Liver (tissue), 3 donors: ENCODE measurements at regions not wholly inside any gene's neighbourhood (a gene's known extent, or its start where the extent isn't known, plus 50 kb on each side); places are given as distances from the start of the nearest gene placed in this dataset.
"Not testable (repeated sequence)": the region's sequence is repeated elsewhere in the genome, so short reads cannot be mapped to it uniquely, and the experiment has no call there.

Experiments
- EGR1 ChIP-seq, 2 donors: IDR thresholded peaks; 2 replicates each; pipeline ENCODE4 v1.6.1; 2016 to 2018; ENCODE audit warnings: antibody characterized with exemption in 2 of 2, low read depth in 2 of 2
- FOXA1 ChIP-seq: IDR thresholded peaks from 2 replicates; pipeline ENCODE4 v1.6.1; 2016; ENCODE audit warnings: antibody characterized with exemption
- FOXA2 ChIP-seq: IDR thresholded peaks from 2 replicates; pipeline ENCODE4 v1.6.1; 2016; ENCODE audit warnings: antibody characterized with exemption
- GABPA ChIP-seq, 2 donors: IDR thresholded peaks in 1 of 2; conservative IDR thresholded peaks in 1 of 2; 2 replicates each; pipeline ENCODE4 v1.6.1; 2016; ENCODE audit warnings: antibody characterized with exemption in 2 of 2, mild to moderate bottlenecking in 1 of 2, moderate library complexity in 1 of 2
- JUND ChIP-seq, 2 donors: IDR thresholded peaks; 2 replicates each; pipeline ENCODE4 v1.6.1; 2016; ENCODE audit warnings: antibody characterized with exemption in 2 of 2
- RAD21 ChIP-seq, 2 donors: IDR thresholded peaks; 2 replicates each; pipeline ENCODE4 v1.6.1; 2016; ENCODE audit warnings: antibody characterized with exemption in 2 of 2, mild to moderate bottlenecking in 2 of 2
- TAF1 ChIP-seq: conservative IDR thresholded peaks from 2 replicates; pipeline ENCODE4 v1.6.1; 2016; ENCODE audit warnings: antibody characterized with exemption, mild to moderate bottlenecking
- YY1 ChIP-seq: IDR thresholded peaks from 2 replicates; pipeline ENCODE4 v1.6.1; 2016; ENCODE audit warnings: antibody characterized with exemption, mild to moderate bottlenecking
- TF ChIP-seq, protein P1 (sequence below): fragments of 150-350 bp; IDR thresholded peaks from 2 replicates; pipeline ENCODE4 v1.5.1; 2017; ENCODE audit warnings: improper control_type of control experiment, low read depth, low read length; ENCODE audit not compliant: missing input control
- TF ChIP-seq, protein P2 (sequence below): IDR thresholded peaks from 2 replicates; pipeline ENCODE4 v1.6.1; 2016; ENCODE audit warnings: antibody characterized with exemption
- TF ChIP-seq, protein P3 (sequence below): IDR thresholded peaks from 2 replicates; pipeline ENCODE4 v1.6.1; 2016; ENCODE audit warnings: antibody characterized with exemption
- donor health status: healthy.
- donor health status: healthy.

DNA sequence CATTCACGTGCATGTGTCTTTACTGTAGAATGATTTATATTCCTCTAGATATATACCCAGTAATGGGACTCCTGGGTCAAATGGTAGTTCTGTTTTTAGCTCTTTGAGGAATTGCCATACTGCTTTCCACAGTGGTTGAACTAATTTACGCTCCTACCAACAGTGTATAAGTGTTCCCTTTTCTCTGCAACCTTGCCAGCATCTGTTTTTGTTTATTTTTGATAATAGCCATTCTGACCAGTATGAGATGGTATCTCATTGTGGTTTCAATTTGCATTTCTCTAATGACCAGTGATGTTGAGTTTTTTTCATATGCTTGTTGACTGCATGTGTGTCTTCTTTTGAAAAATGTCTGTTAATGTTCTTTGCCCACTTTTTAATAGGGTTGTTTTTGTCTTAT lies 236.8 kb upstream of the IRF2BP2 start:
- TF ChIP-seq, protein P1, sequence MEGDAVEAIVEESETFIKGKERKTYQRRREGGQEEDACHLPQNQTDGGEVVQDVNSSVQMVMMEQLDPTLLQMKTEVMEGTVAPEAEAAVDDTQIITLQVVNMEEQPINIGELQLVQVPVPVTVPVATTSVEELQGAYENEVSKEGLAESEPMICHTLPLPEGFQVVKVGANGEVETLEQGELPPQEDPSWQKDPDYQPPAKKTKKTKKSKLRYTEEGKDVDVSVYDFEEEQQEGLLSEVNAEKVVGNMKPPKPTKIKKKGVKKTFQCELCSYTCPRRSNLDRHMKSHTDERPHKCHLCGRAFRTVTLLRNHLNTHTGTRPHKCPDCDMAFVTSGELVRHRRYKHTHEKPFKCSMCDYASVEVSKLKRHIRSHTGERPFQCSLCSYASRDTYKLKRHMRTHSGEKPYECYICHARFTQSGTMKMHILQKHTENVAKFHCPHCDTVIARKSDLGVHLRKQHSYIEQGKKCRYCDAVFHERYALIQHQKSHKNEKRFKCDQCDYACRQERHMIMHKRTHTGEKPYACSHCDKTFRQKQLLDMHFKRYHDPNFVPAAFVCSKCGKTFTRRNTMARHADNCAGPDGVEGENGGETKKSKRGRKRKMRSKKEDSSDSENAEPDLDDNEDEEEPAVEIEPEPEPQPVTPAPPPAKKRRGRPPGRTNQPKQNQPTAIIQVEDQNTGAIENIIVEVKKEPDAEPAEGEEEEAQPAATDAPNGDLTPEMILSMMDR, result not testable (repeated sequence)
- TF ChIP-seq, protein P2, sequence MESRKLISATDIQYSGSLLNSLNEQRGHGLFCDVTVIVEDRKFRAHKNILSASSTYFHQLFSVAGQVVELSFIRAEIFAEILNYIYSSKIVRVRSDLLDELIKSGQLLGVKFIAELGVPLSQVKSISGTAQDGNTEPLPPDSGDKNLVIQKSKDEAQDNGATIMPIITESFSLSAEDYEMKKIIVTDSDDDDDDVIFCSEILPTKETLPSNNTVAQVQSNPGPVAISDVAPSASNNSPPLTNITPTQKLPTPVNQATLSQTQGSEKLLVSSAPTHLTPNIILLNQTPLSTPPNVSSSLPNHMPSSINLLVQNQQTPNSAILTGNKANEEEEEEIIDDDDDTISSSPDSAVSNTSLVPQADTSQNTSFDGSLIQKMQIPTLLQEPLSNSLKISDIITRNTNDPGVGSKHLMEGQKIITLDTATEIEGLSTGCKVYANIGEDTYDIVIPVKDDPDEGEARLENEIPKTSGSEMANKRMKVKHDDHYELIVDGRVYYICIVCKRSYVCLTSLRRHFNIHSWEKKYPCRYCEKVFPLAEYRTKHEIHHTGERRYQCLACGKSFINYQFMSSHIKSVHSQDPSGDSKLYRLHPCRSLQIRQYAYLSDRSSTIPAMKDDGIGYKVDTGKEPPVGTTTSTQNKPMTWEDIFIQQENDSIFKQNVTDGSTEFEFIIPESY, result not testable (repeated sequence)
- TF ChIP-seq JUND (IDR thresholded peaks at IDR 0.05); TAF1; EGR1 (IDR thresholded peaks at IDR 0.05; ENCODE audit: low read depth in 2 of 2); GABPA (IDR thresholded peaks at IDR 0.05 in 1 of 2, conservative IDR thresholded peaks at IDR 0.05 in 1 of 2); RAD21 (IDR thresholded peaks at IDR 0.05); YY1; FOXA1; FOXA2: not testable (repeated sequence)
- TF ChIP-seq, protein P3, sequence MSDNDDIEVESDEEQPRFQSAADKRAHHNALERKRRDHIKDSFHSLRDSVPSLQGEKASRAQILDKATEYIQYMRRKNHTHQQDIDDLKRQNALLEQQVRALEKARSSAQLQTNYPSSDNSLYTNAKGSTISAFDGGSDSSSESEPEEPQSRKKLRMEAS, result not testable (repeated sequence)
